Endothelial cell of umbilical vein (primary cell): ENCODE measurements at regions not wholly inside any gene's neighbourhood (a gene's known extent, or its start where the extent isn't known, plus 50 kb on each side); places are given as distances from the start of the nearest gene placed in this dataset.

Experiments
- BruUV-seq: library from RNA; stranded (reverse); fragments of 400-500 nt; replicated peaks from 2 replicates; lab custom pipeline; 2021; lab: Mats Ljungman, UMichigan
- CTCF ChIA-PET: fragments of 300-600, 350-600 bp; sonication (Branson Sonifier 250); formaldehyde crosslinking; loops from one replicate; lab custom pipeline; 2021; ENCODE audit warnings: antibody characterized with exemption, inconsistent platforms; lab: Charles Lee
- POLR2A ChIA-PET: fragments of 300-600, 350-600 bp; sonication (Branson Sonifier 250); formaldehyde crosslinking; loops from one replicate; lab custom pipeline; 2021; ENCODE audit warnings: antibody characterized with exemption, inconsistent platforms; lab: Charles Lee
- DNase-seq: peaks from one replicate; pipeline ENCODE4 v3.0.0-alpha.2; 2011; ENCODE audit warnings: low read depth, low spot score
- FAIRE-seq: peaks from 2 replicates; lab custom pipeline; 2011; peaks lifted over from hg19 to GRCh38; lab: Jason Lieb, UNC
- H2AFZ ChIP-seq: 2 replicates; pipeline ENCODE4 v1.6.0; 2012; ENCODE audit warnings: low read depth, low read length, control low read depth, inconsistent platforms
- H3K27ac ChIP-seq: 2 replicates; pipeline ENCODE4 v1.5.1; 2011; ENCODE audit warnings: low read depth, mild to moderate bottlenecking, control low read depth, low read length, moderate library complexity; ENCODE audit not compliant: insufficient read depth
- H3K27me3 ChIP-seq, 2 experiments: 2 replicates each; pipeline versions ENCODE4 v1.6.0 to v1.6.1; 2011; ENCODE audit warnings: low read length in 2 of 2, mixed read lengths in 1 of 2; ENCODE audit not compliant: control insufficient read depth in 2 of 2, insufficient read depth in 2 of 2
- H3K36me3 ChIP-seq, 2 experiments: 2 replicates in 1 of 2; 3 replicates in 1 of 2; pipeline ENCODE4 v1.5.1; 2011; ENCODE audit warnings: low read length in 2 of 2, mild to moderate bottlenecking in 1 of 2, moderate library complexity in 1 of 2; ENCODE audit not compliant: control insufficient read depth in 2 of 2, insufficient read depth in 2 of 2; ENCODE audit errors: extremely low read depth in 1 of 2
- H3K4me1 ChIP-seq: 3 replicates; pipeline ENCODE4 v1.5.1; 2011; ENCODE audit warnings: mild to moderate bottlenecking, low read length; ENCODE audit not compliant: control insufficient read depth, insufficient read depth; ENCODE audit errors: extremely low read depth
- H3K4me2 ChIP-seq: 2 replicates; pipeline ENCODE4 v1.6.1; 2011; ENCODE audit warnings: low read length, control low read depth, mixed read lengths; ENCODE audit not compliant: insufficient read depth
- H3K4me3 ChIP-seq, 3 experiments: fragments of 200-600 bp in 1 of 3; sonication (generic), shearing (Covaris generic) in 1 of 3; replicated peaks in 1 of 3; 2 replicates each; pipeline ENCODE4 v1.5.1; 2011 to 2016; ENCODE audit warnings: control low read depth in 3 of 3, low read length in 3 of 3, mild to moderate bottlenecking in 2 of 3, inconsistent platforms in 1 of 3, low read depth in 1 of 3, moderate library complexity in 1 of 3; ENCODE audit not compliant: insufficient read depth in 1 of 3
- H3K79me2 ChIP-seq: 2 replicates; pipeline ENCODE4 v1.6.0; 2012; ENCODE audit warnings: low read length, inconsistent platforms; ENCODE audit not compliant: control insufficient read depth, insufficient read depth
- H3K9ac ChIP-seq: replicated peaks from 2 replicates; pipeline ENCODE3; 2011; ENCODE audit warnings: low read length, control low read depth; ENCODE audit not compliant: insufficient read depth; ENCODE audit errors: extremely low read depth
- H3K9me1 ChIP-seq: replicated peaks from 3 replicates; pipeline ENCODE4 v1.6.0; 2011; ENCODE audit warnings: mild to moderate bottlenecking, low read length; ENCODE audit not compliant: control insufficient read depth, insufficient read depth; ENCODE audit errors: extremely low read depth
- H3K9me3 ChIP-seq: replicated peaks from 2 replicates; pipeline ENCODE4 v1.5.1; 2012; ENCODE audit warnings: low read length, inconsistent platforms; ENCODE audit not compliant: control insufficient read depth, insufficient read depth
- H4K20me1 ChIP-seq: replicated peaks from 2 replicates; pipeline ENCODE3; 2011; ENCODE audit warnings: mild to moderate bottlenecking, low read length; ENCODE audit not compliant: control insufficient read depth, insufficient read depth; ENCODE audit errors: extremely low read depth
- EZH2 ChIP-seq: IDR thresholded peaks from 2 replicates; pipeline ENCODE4 v1.6.1; 2012; ENCODE audit warnings: borderline replicate concordance, low read depth, mild to moderate bottlenecking, moderate library complexity, low read length, inconsistent platforms; ENCODE audit not compliant: severe bottlenecking
- FOS ChIP-seq: IDR thresholded peaks from 2 replicates; pipeline ENCODE4 v1.6.1; 2011; ENCODE audit warnings: mild to moderate bottlenecking, low read length, moderate library complexity, borderline replicate concordance; ENCODE audit not compliant: insufficient read depth
- JUN ChIP-seq: IDR thresholded peaks from 2 replicates; pipeline ENCODE4 v1.6.1; 2011; ENCODE audit warnings: borderline replicate concordance, low read depth; ENCODE audit not compliant: insufficient read length, insufficient read depth
- MYC ChIP-seq: IDR thresholded peaks from one replicate; pipeline ENCODE4 v1.6.1; 2011; ENCODE audit warnings: mild to moderate bottlenecking, low read depth, low read length
- POLR2AphosphoS5 ChIP-seq: IDR thresholded peaks from 2 replicates; pipeline ENCODE4 v1.6.1; 2012; ENCODE audit warnings: low read depth, mild to moderate bottlenecking, control low read depth, low read length, moderate library complexity; ENCODE audit not compliant: insufficient read depth
- dilution Hi-C: fragments of 300-500 bp; cut with MboI; formaldehyde crosslinking; loops from one replicate; pipeline ENCODE4 v1.15.0; 2019; ENCODE audit warnings: low sequenced_read_pairs; ENCODE audit not compliant: extremely low pct_ligation_motif_present
- intact Hi-C: fragments of 100-400 bp; cut with micrococcal nuclease; formaldehyde crosslinking; loops from one replicate; pipeline ENCODE4 v1.10.0; 2022
- TF ChIP-seq, protein P1 (sequence below): IDR thresholded peaks from 2 replicates; pipeline ENCODE4 v1.6.1; 2011; ENCODE audit not compliant: insufficient read depth, insufficient read length

DNA sequence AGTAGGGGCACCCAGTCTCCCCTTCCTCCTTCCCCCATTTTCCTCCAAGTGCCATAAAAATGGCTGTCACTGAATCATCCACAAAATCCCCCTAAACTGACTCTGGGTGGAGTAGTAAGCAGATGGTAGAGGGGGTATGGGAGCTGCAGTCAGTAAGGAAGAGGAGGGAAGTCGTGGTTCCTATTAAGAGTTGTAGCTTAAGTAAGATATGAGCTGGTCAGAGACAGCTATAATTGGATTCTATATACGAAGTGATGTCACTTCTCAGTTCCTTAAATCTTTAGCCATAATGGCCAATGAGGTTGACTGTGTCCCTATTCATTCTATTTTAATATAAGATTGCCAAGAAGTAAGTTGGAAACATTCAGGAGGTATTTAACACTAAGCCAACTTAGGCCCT is 131.7 kb downstream of the SLC16A9 start:
- Histone ChIP-seq H3K9ac (no peak overlapping the region), H3K27ac (no peak overlapping the region), H3K4me3 (no peak overlapping the region), H3K36me3 (no peaks in the 10 kb centered on the region), H3K9me1 (no peaks in the 10 kb centered on the region), H3K9me3 (no peaks in the 10 kb centered on the region), H3K4me1 (no peaks in the 10 kb centered on the region), H3K79me2 (no peaks in the 10 kb centered on the region), H4K20me1 (no peaks in the 10 kb centered on the region), H3K4me2 (no peak overlapping the region), H2AFZ (no peak overlapping the region), H3K27me3 (no peaks in the 10 kb centered on the region)
- no TSS peak for BruUV-seq
- DNase-seq (no peak), FAIRE-seq (no peak)
- intact Hi-C loops (loop anchor here (5.0 kb wide), 1 partner anchor 41 kb away; no protein-coding TSS in a partner anchor), dilution Hi-C loops (no loop called here)
- ChIA-PET CTCF (no interaction called here), POLR2A (no interaction called here)
- TF ChIP-seq JUN (no peak), POLR2AphosphoS5 (no peak)

DNA sequence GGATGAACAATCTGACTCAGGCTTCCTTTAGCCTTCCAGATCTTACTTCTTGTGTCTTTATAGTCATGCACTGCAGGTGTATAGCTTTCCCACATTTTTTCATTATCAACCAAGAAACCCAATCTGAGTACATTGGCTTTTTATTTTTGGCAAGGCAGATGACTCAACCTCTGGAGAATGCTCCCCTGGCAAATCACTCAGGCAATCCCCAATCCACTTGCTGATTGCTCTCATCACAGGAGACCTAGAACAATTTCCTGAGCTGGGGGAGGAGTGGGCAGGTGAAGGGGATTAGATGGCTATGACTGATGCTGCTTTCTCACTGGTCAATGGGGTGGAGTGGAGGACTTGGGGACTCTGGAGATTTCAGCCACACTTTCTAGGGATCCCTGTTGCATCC is 134.4 kb downstream of the SLC16A9 start:
- dilution Hi-C loops: no loop called here
- FAIRE-seq (no peak), DNase-seq (no peak)
- H3K4me2 ChIP-seq: no peak overlapping the region
- H3K79me2 ChIP-seq: no peaks in the 10 kb centered on the region
- no peak overlapping the region for H3K4me3 ChIP-seq
- POLR2A ChIA-PET: no interaction called here
- H2AFZ ChIP-seq: no peak overlapping the region
- H3K27me3 ChIP-seq: no peaks in the 10 kb centered on the region
- no peaks in the 10 kb centered on the region for H3K36me3 ChIP-seq
- intact Hi-C loops: loop anchor here (5.0 kb wide), 1 partner anchor 38 kb away; no protein-coding TSS in a partner anchor
- no peaks in the 10 kb centered on the region for H3K9me1 ChIP-seq
- H3K9ac ChIP-seq: no peak overlapping the region
- no peaks in the 10 kb centered on the region for H3K4me1 ChIP-seq
- H3K9me3 ChIP-seq: no peaks in the 10 kb centered on the region
- H3K27ac ChIP-seq: no peak overlapping the region
- CTCF ChIA-PET: no interaction called here
- no peaks in the 10 kb centered on the region for H4K20me1 ChIP-seq
- TF ChIP-seq JUN: no peak
- TF ChIP-seq, protein P1, sequence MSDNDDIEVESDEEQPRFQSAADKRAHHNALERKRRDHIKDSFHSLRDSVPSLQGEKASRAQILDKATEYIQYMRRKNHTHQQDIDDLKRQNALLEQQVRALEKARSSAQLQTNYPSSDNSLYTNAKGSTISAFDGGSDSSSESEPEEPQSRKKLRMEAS: no peak
- TF ChIP-seq EZH2: no peak
- no peak for TF ChIP-seq FOS
- TF ChIP-seq MYC: no peak
- no TSS peak for BruUV-seq
